ENCODE measurements at regions not wholly inside any gene's neighbourhood (a gene's known extent, or its start where the extent isn't known, plus 50 kb on each side); places are given as distances from the start of the nearest gene placed in this dataset.

DNA sequence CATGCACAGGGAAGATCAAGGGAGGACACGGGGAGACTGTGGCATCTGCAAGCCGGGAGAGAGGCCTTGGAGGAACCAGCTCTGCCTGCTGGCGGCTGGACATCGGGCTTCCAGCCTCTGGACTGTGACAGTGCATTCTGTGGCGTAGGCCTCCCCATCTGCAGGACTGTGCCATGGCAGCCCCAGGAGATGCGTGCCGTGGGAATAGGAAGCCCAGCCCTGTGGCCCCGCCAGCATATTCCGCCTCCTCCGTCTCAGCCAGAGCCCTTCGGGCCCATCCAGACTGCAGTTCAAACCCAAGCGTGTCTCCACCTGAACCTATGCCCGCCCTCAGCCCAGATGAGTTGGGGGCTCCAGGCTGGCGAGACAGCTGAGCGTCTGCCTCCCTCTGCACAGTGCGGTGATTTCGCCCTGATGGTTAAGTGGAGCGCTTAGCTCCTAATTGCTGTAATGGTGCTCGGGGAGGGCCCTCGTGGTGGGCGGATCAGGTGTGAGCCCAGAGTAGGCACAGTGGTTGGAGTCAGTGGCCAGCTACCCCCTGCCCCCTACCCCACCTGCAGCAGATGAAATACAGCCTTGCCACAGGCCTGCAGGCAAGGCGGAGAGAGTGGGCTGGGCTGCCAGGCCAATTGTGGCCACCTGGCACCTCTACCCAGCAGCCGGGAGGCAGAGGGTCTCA lies 133.9 kb downstream of the HMX1 start:
- DNase-seq (ENCODE audit: low read depth): no peak

DNA sequence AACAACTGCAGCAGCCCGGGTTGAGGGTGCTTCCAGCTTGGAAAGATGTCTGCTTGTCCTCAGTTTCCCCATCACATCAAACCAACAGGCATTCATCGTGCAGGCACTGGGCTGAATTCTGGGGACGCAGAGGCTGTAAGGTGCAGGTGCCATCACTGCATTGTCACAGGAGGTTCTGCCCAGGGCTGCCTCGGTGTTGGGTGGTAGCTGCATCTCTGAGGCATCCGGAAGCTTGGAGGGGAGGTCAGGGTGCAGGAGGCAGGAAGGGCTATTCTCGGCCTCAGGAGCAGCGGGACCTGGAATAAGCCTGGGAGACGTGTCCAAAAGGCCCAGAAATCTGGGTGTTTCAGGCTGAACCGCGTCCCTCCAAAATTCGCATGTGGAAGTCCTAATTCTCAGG lies 134.6 kb downstream of the HMX1 start:
- TF ChIP-seq, protein P1, sequence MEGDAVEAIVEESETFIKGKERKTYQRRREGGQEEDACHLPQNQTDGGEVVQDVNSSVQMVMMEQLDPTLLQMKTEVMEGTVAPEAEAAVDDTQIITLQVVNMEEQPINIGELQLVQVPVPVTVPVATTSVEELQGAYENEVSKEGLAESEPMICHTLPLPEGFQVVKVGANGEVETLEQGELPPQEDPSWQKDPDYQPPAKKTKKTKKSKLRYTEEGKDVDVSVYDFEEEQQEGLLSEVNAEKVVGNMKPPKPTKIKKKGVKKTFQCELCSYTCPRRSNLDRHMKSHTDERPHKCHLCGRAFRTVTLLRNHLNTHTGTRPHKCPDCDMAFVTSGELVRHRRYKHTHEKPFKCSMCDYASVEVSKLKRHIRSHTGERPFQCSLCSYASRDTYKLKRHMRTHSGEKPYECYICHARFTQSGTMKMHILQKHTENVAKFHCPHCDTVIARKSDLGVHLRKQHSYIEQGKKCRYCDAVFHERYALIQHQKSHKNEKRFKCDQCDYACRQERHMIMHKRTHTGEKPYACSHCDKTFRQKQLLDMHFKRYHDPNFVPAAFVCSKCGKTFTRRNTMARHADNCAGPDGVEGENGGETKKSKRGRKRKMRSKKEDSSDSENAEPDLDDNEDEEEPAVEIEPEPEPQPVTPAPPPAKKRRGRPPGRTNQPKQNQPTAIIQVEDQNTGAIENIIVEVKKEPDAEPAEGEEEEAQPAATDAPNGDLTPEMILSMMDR (IDR thresholded peaks at IDR 0.05; ENCODE audit: insufficient read depth, low read depth, low read length): no peak
- H3K4me3 ChIP-seq (ENCODE audit: low read depth, low read length): no peak overlapping the region
- no peak for DNase-seq (ENCODE audit: low read depth)

More for the DNA sequence above, 133.9 kb downstream of the HMX1 start:
- H3K4me3 ChIP-seq (ENCODE audit: low read depth, low read length): no peak overlapping the region
- TF ChIP-seq, protein P1 (IDR thresholded peaks at IDR 0.05; ENCODE audit: insufficient read depth, low read depth, low read length): no peak

DNA sequence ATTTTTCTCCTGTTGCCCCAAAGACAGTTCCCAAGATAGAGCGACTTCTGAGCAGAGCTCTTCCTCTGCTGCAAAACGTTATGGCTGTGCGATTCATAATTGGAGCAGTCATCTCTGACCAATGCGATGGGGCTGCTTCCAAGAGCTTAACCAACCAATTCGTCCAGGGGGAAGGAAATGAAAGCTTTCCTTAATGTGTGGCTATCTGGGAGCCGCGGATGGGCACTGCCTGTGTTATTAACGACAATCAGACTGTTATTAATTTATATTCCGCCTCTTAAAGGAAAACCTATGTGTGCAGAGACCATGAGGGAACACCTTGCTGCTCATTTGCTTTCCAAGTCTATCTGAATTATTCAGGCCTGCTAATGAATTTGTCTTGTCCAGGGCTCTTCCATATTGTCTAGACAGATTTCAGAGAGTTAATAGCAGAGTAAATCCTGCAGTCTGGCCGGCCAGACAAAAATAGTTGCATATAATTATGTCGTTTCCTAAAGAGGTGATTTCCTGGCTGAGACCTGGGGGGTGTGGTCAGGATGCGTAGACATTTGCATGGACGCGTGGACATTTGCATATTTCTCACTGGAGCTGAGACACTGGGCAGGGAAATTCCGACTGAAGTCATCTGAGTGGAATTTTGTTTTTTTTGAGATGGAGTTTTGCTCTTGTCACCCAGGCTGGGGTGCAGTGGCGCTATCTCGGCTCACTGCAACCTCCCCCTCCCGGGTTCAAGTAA lies 135.4 kb downstream of the HMX1 start:
- no peak overlapping the region for H3K4me3 ChIP-seq (ENCODE audit: low read depth, low read length)
- TF ChIP-seq, protein P1 (IDR thresholded peaks at IDR 0.05; ENCODE audit: insufficient read depth, low read depth, low read length): no peak
- no peak for DNase-seq (ENCODE audit: low read depth)

DNA sequence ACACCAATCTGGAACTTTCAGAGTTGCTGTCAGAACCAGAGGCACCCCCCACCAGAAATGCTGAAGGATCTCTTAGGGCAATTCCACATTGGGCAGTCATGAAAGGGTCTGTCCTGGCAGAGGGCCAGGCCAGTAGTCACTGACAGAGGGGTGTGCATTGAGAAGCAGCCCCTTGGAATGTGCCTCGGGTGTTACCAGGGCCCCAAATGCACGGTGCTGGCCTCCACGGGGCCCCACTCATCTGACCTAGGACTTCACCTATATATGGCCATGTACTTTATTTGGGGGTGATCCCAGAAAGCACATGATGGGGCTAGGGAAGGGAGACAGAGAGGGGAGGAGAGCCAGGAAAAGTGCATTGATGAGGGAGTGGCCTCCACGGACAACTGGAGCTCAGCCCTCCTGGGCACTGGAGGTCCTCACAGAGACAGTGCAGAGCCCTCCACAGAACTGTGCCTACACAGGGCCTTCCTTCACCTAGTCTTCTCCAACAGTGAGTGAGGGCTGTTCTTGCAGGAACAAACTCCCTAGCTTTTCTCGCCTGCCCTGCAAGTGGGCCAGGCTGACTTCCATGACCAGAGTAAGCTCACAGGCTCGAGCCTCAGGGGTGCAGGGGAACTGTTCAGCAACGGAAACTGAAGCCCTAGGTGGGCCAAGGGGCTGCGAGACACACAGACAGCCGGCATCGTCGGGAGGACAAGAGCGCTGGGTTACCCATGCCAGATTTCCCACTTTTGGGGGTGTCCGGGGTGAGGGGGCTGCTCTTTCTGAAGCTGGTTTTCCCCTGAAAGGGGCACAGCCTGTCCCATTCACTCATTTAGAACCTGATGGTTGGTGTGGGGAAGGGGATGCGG lies 136.2 kb downstream of the HMX1 start:
- TF ChIP-seq, protein P1 (IDR thresholded peaks at IDR 0.05; ENCODE audit: insufficient read depth, low read depth, low read length): no peak
- DNase-seq (ENCODE audit: low read depth): no peak
- no peak overlapping the region for H3K4me3 ChIP-seq (ENCODE audit: low read depth, low read length)

DNA sequence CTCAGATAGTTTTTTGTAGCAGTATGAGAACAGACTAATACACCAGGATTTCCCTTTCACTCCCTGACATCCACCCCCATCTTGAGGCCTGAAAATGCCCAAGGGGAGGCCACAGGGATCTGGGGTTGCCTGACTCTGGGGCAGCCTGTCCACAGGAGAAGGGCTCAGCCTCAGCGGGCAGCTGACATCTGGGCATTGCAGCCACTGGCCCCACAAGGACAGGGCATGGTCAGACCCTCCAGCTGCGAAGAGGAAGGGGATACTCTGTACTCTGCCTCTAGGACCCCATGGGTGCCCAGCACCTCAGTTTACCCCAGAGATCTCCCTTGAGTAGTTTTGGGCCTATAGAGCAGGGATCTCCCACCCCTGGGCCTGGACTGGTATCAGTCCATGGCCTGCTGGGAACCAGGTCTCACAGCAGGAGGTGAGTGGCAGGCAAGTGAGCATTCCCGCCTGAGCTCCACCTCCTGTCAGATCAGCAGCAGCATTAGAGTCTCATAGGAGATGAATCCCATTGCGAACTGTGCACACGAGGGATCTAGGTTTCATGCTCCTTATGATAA lies 138.9 kb downstream of the HMX1 start:
- no peak for DNase-seq (ENCODE audit: low read depth)
- H3K4me3 ChIP-seq (ENCODE audit: low read depth, low read length): no peak overlapping the region
- TF ChIP-seq, protein P1 (IDR thresholded peaks at IDR 0.05; ENCODE audit: insufficient read depth, low read depth, low read length): no peak

DNA sequence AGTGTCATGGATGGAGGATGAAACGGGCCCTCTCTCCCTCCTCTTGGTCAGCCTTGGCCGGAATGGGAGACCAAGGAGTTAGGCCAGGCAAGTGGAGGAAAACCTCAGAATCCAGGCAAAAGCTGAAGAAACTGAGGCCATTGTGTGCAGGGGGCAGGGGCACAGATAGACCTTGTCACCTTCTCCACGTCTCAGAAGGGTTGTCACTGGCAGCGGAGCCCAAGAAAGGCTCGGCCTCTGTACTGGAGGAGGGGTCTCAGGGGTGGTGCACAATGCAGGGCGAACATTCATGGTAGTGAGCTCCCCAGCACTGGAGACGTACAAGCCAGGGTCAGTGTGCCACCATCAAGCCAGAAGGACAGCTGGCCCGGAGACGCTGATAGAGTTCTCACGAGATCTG lies 139.5 kb downstream of the CPZ start:
- DNase-seq (ENCODE audit: low read depth): no peak
- no peak overlapping the region for H3K4me3 ChIP-seq (ENCODE audit: low read depth, low read length)
- TF ChIP-seq, protein P1 (IDR thresholded peaks at IDR 0.05; ENCODE audit: insufficient read depth, low read depth, low read length): no peak
